Left lung (tissue), 4 donors: ENCODE measurements at regions not wholly inside any gene's neighbourhood (a gene's known extent, or its start where the extent isn't known, plus 50 kb on each side); places are given as distances from the start of the nearest gene placed in this dataset.
A peak's percentile ranks its signal among the peaks of the same experiment; 100 is the strongest.

ENCODE experiments used
- ATAC-seq: fragments of 200-7000 bp; cut with Tn5 transposase; one replicate; pipeline ENCODE4 v1.9.1; 2020; ENCODE audit warnings: moderate library complexity
- DNase-seq, 4 donors: peaks; one replicate each; pipeline ENCODE4 v3.0.0-alpha.2; 2013 to 2020
- H3K27ac ChIP-seq, 2 donors: fragments of 200-600 bp; sonication (generic) in 1 of 2; one replicate each; pipeline versions ENCODE4 v1.5.0 to v1.8.0; 2020 to 2021
- H3K27me3 ChIP-seq, 2 donors: fragments of 200-600 bp; sonication (generic) in 1 of 2; one replicate each; pipeline versions ENCODE4 v1.5.0 to v1.8.0; 2020 to 2021
- H3K36me3 ChIP-seq, 2 donors: fragments of 200-600 bp; sonication (generic) in 1 of 2; one replicate each; pipeline versions ENCODE4 v1.5.0 to v1.8.0; 2020 to 2021
- H3K4me1 ChIP-seq, 2 donors: fragments of 200-600 bp; one replicate each; pipeline ENCODE4 v1.8.0; 2021
- H3K4me3 ChIP-seq, 2 donors: fragments of 200-600 bp; sonication (generic) in 1 of 2; one replicate each; pipeline versions ENCODE4 v1.5.0 to v1.8.0; 2020 to 2021; ENCODE audit warnings: mild to moderate bottlenecking in 1 of 2
- H3K9me3 ChIP-seq, 2 donors: fragments of 200-600 bp; sonication (generic) in 1 of 2; one replicate each; pipeline versions ENCODE4 v1.5.0 to v1.8.0; 2020 to 2021
- intact Hi-C, 2 donors: fragments of 100-400 bp; cut with DNase I; formaldehyde crosslinking; loops; one replicate each; pipeline versions ENCODE4 v1.11.2 to v1.14.2; 2022
- TF ChIP-seq, protein P1 (sequence below), 2 donors: fragments of 200-600 bp; sonication (generic) in 1 of 2; IDR thresholded peaks; one replicate each; pipeline versions ENCODE4 v1.5.0 to v1.8.0; 2021; ENCODE audit warnings: antibody characterized with exemption in 2 of 2
- donor health status: DM: no; HTN: yes; CAD: no.
- donor health status: DM: no; HTN: no; CAD: no.

DNA sequence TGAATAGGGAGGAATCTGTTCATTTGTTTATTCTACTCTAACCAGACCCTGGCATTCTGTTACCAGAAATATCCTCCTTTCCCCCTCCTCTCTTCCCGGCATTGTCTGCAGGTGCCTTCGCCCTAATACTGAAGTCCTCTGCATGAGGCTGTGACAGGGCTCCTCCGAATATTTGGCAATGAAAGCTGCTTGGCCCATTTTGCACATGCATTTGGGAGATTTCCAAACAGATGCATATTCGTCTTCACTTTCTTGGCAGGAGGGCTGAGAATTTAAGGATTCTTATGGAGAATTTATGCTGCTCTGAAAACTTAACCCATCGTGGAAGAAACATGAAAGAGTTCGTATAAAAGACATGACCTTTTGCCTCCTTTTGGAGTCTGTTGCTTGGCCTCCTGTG, 484.0 kb downstream of the ZNF608 start:
- no peak for ATAC-seq
- H3K27ac ChIP-seq = no peak overlapping the region
- intact Hi-C loops = no loop called here

DNA sequence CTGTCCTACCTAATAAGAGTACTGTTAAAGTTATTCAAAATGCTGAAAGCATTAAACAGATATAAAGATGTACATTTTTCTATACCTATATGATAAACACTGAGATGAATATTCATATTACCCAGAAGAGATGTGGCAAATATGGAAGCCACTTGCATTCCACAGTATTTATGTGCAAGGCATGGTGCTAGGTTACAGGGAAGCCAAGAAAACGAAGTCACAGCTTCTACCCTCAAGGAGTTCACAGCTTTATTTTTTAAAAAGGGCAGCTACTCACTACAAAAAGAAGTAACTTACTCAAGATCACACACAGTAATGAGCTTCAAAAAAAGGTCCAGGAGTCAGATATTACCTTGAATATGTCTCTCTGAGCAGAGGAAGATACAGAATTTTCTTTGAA, 484.6 kb downstream of the ZNF608 start:
- Histone ChIP-seq H3K9me3 (peaks cover 0 to 7% of the 10 kb centered on the region in 2 donors), H3K27ac (no peak overlapping the region), H3K4me3 (no peak overlapping the region), H3K4me1 (peaks cover 13 to 22% of the 10 kb centered on the region in 2 donors), H3K27me3 (no peaks in the 10 kb centered on the region), H3K36me3 (no peaks in the 10 kb centered on the region)
- no peak for DNase-seq
- intact Hi-C loops = no loop called here
- TF ChIP-seq, protein P1, sequence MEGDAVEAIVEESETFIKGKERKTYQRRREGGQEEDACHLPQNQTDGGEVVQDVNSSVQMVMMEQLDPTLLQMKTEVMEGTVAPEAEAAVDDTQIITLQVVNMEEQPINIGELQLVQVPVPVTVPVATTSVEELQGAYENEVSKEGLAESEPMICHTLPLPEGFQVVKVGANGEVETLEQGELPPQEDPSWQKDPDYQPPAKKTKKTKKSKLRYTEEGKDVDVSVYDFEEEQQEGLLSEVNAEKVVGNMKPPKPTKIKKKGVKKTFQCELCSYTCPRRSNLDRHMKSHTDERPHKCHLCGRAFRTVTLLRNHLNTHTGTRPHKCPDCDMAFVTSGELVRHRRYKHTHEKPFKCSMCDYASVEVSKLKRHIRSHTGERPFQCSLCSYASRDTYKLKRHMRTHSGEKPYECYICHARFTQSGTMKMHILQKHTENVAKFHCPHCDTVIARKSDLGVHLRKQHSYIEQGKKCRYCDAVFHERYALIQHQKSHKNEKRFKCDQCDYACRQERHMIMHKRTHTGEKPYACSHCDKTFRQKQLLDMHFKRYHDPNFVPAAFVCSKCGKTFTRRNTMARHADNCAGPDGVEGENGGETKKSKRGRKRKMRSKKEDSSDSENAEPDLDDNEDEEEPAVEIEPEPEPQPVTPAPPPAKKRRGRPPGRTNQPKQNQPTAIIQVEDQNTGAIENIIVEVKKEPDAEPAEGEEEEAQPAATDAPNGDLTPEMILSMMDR (IDR thresholded peaks at IDR 0.05) = no peak
- ATAC-seq = no peak

More for the DNA sequence above, 484.0 kb downstream of the ZNF608 start:
- no peaks in the 10 kb centered on the region for H3K27me3 ChIP-seq
- DNase-seq = peak in 2 of 4 donors; percentile 51
- peaks cover 0 to under 1% of the 10 kb centered on the region in 2 donors for H3K9me3 ChIP-seq
- H3K4me3 ChIP-seq = no peak overlapping the region
- TF ChIP-seq, protein P1 (IDR thresholded peaks at IDR 0.05) = no peak
- H3K4me1 ChIP-seq = peaks cover 13 to 22% of the 10 kb centered on the region in 2 donors
- no peaks in the 10 kb centered on the region for H3K36me3 ChIP-seq

DNA sequence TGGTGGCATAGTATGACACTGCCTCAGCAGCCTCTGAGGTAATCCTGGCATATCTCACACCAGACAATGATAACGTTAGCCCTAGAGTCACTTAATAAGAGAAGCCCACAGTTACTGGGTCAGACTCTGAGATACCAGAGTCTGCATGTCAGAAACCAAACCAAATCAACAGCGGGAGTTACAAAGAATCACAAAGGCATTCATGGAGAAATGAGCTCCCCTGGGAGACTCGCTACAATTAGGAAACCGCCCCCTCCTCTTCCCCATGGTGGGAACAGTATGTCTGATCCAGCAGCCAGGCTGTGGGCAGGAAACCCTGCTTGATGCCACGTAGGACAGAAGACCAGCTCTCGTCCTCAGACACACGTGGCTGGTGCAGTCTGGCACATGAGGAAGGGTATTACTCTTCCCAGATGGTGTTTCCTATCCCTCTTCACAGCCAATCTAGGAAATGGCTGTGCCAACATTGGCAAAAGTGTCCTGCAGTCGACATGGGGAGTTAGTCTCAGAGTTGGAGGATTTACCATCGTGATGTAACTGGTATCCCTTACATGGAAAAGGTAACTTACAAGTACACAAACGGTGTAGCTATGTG, 485.4 kb downstream of the ZNF608 start:
- H3K36me3 ChIP-seq = no peaks in the 10 kb centered on the region
- H3K4me3 ChIP-seq = no peak overlapping the region
- H3K27ac ChIP-seq = no peak overlapping the region
- peaks cover 0 to 15% of the 10 kb centered on the region in 2 donors for H3K9me3 ChIP-seq
- H3K4me1 ChIP-seq = peaks cover 13 to 22% of the 10 kb centered on the region in 2 donors
- intact Hi-C loops = no loop called here
- ATAC-seq (no peak), DNase-seq (peak in 1 of 4 donors; percentile 38)
- H3K27me3 ChIP-seq = no peaks in the 10 kb centered on the region
- TF ChIP-seq, protein P1 (IDR thresholded peaks at IDR 0.05) = no peak

DNA sequence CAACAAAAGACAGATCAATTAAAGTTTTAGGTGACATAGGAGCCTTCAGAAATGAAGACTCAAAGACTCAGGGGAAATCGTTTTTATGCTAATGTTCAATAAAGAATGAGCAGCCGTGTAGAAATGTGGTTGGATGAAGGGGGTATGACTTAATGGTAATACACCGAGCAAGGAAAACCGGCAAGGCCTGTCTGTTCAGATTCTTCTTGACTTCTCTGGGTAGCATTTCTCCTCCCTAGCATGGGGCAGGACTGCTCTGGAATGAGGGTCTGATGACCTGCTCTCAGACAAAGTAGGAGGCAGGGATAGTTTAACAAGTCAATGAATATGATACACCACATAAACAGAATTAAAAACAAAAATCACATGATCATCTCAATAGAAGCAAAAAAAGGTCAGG, 487.4 kb downstream of the ZNF608 start:
- no peak overlapping the region for H3K4me3 ChIP-seq
- H3K4me1 ChIP-seq = peaks cover 13 to 21% of the 10 kb centered on the region in 2 donors
- H3K27me3 ChIP-seq = no peaks in the 10 kb centered on the region
- H3K9me3 ChIP-seq = peaks cover 0 to 20% of the 10 kb centered on the region in 2 donors
- TF ChIP-seq, protein P1 (IDR thresholded peaks at IDR 0.05) = no peak
- DNase-seq = no peak
- no peak for ATAC-seq
- intact Hi-C loops = no loop called here
- H3K36me3 ChIP-seq = no peaks in the 10 kb centered on the region
- H3K27ac ChIP-seq = no peak overlapping the region

DNA sequence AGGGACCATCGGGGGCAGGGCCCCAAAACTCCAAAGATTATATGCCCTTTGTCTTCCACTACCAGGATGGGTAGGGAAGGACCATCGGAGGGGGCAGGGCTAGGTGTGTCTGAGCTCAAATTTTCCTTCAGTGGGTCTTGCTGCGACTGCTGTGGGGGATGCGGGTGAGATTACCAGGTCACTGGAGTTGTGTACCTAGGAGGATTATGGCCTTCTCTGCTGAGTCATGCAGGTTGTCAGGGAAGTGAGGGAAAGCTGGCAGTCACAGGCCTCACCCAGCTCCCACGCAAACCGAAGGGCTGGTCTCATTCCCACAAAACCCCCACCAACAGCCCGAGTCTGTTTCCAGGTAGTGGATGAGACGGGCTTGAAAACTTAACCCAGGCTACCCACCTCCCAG, 489.4 kb downstream of the ZNF608 start:
- H3K4me3 ChIP-seq = no peak overlapping the region
- H3K27me3 ChIP-seq = no peaks in the 10 kb centered on the region
- TF ChIP-seq, protein P1 (IDR thresholded peaks at IDR 0.05) = no peak
- no peaks in the 10 kb centered on the region for H3K36me3 ChIP-seq
- DNase-seq (no peak), ATAC-seq (no peak)
- no peak overlapping the region for H3K27ac ChIP-seq
- H3K4me1 ChIP-seq = peaks cover 0 to 3% of the 10 kb centered on the region in 2 donors
- peaks cover 0 to 20% of the 10 kb centered on the region in 2 donors for H3K9me3 ChIP-seq
- intact Hi-C loops = no loop called here
